DMS53 (cell line): ENCODE measurements at regions not wholly inside any gene's neighbourhood (a gene's known extent, or its start where the extent isn't known, plus 50 kb on each side); places are given as distances from the start of the nearest gene placed in this dataset.

Source experiments
- DNase-seq: peaks from one replicate; lab custom pipeline; 2025; lab: John Stamatoyannopoulos, UW

GRCh38 chr10:31081937-31082840, 50.5 kb upstream of the ZNF438 start:
- DNase-seq: no peak

- DNase-seq: peak; percentile 92
Measured at GRCh38 chr10:31083765-31084184, 52.1 kb upstream of the ZNF438 start.

- no peak for DNase-seq
Measured at GRCh38 chr10:31087011-31087410, 55.3 kb upstream of the ZNF438 start.

GRCh38 chr10:31087851-31088250, 56.2 kb upstream of the ZNF438 start:
- DNase-seq: no peak

GRCh38 chr10:31090894-31091607, 59.4 kb upstream of the ZNF438 start:
- DNase-seq: peak; percentile 42

GRCh38 chr10:31095677-31096560, 64.3 kb upstream of the ZNF438 start:
- no peak for DNase-seq

- no peak for DNase-seq
Measured at GRCh38 chr10:31098046-31098445, 66.4 kb upstream of the ZNF438 start.

GRCh38 chr10:31099094-31099493, 67.4 kb upstream of the ZNF438 start:
- DNase-seq: peak; percentile 69

GRCh38 chr10:31099664-31100063, 68.0 kb upstream of the ZNF438 start:
- DNase-seq: peak; percentile 95

GRCh38 chr10:31100115-31100601, 68.5 kb upstream of the ZNF438 start:
- DNase-seq: no peak

- no peak for DNase-seq
Measured at GRCh38 chr10:31100662-31101061, 69.0 kb upstream of the ZNF438 start.

GRCh38 chr10:31101123-31101522, 69.5 kb upstream of the ZNF438 start:
- DNase-seq: peak; percentile 81

GRCh38 chr10:31102421-31102820, 70.8 kb upstream of the ZNF438 start:
- DNase-seq: peak; percentile 11

- no peak for DNase-seq
Measured at GRCh38 chr10:31103112-31103511, 71.4 kb upstream of the ZNF438 start.

- no peak for DNase-seq
Measured at GRCh38 chr10:31112961-31113360, 81.3 kb upstream of the ZNF438 start.

GRCh38 chr10:31116226-31116625, 84.6 kb upstream of the ZNF438 start:
- DNase-seq: no peak

- DNase-seq: no peak
Measured at GRCh38 chr10:31118556-31118955, 86.9 kb upstream of the ZNF438 start.

GRCh38 chr10:31120392-31120791, 88.7 kb upstream of the ZNF438 start:
- no peak for DNase-seq

- no peak for DNase-seq
Measured at GRCh38 chr10:31120961-31121685, 89.5 kb upstream of the ZNF438 start.

- peak; percentile 24 for DNase-seq
Measured at GRCh38 chr10:31121757-31122577, 90.3 kb upstream of the ZNF438 start.
